Stimulated activated effector memory CD8-positive, alpha-beta T cell treated with anti-CD3 and anti-CD28 coated beads, Interleukin-12 subunit alpha, Interleukin-12 subunit beta, amount 100 ng/mL, for 72 hours (primary cell): ENCODE measurements at regions not wholly inside any gene's neighbourhood (a gene's known extent, or its start where the extent isn't known, plus 50 kb on each side); places are given as distances from the start of the nearest gene placed in this dataset.
A peak's percentile ranks its signal among the peaks of the same experiment; 100 is the strongest.
"Not testable (repeated sequence)": the region's sequence is repeated elsewhere in the genome, so short reads cannot be mapped to it uniquely, and the experiment has no call there.

Experiments
- ATAC-seq: fragments of 150-1000 bp; cut with Tn5 transposase; 2 replicates; pipeline ENCODE4 v1.10.0; 2021
- DNase-seq, 2 donors: peaks; one replicate each; pipeline ENCODE4 v3.0.0; 2021 to 2022; ENCODE audit warnings: low spot score in 2 of 2
- H3K27ac Mint-ChIP-seq: one replicate; pipeline ENCODE4 v1.8.0; 2022; ENCODE audit warnings: mild to moderate bottlenecking, mixed read lengths
- H3K36me3 Mint-ChIP-seq: one replicate; pipeline ENCODE4 v1.8.0; 2022; ENCODE audit warnings: mild to moderate bottlenecking, mixed read lengths
- H3K4me1 Mint-ChIP-seq: one replicate; pipeline ENCODE4 v1.8.0; 2022; ENCODE audit warnings: mixed read lengths
- H3K4me3 Mint-ChIP-seq: one replicate; pipeline ENCODE4 v1.8.0; 2022; ENCODE audit warnings: mild to moderate bottlenecking, mixed read lengths
- H3K9me3 Mint-ChIP-seq: one replicate; pipeline ENCODE4 v1.8.0; 2022; ENCODE audit warnings: mixed read lengths

DNA sequence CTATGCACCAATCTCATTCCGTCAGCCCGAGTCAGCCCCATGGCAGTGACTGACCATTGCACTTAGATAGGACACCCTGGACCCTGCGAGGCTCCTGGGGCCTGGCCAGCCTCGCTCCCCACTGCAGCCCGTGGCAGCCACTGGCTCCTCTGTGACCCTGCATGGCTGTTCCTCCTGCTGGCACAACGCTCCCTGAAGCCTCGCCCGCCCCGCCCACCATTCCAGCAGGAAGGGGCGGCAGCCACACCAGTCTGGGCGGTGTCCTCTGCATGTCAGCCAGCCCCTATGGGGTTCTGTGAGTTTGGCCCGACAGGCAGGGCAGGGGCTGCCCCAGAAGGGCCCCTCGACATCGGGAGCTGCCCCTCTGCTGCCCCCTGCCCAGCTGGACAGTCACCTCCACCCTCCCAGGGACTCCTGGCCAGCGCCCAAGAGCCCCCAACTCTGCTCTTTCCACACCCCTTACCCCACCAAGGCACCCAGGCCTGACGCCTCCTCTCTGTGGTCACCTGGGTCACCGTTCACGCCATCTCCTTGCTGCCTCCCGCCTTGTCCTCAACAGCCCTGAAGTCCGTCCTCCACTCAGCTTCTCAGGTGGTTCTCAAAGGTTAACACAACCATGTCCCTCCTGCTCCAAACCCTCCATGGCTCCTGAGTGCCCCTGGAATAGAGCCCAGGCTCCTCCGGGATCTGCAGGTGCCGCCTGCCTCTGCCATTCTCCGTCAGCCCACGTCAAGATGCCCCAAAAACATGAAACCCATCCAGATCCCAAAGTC, 103.5 kb downstream of the MICALL2 start:
- H3K9me3 Mint-ChIP-seq, result no peaks in the 10 kb centered on the region
- ATAC-seq, result no peak
- H3K36me3 Mint-ChIP-seq, result no peaks in the 10 kb centered on the region

DNA sequence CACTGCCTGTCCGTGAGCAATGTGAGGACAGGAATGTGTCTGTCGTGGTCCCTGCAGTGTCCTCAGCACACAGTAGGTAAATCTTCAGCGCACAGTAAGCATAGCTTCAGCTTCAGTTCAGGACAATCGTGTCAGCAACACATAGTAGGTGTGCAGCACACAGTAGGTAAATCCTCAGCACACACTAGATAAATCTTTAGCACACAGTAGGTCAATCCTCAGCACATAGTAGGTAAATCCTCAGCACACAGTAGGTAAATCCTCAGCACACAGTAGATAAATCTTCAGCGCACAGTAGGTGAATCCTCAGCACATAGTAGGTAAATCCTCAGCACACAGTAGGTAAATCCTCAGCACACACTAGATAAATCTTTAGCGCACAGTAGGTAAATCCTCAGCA, 102.4 kb downstream of the MICALL2 start:
- not testable (repeated sequence) for H3K4me1 Mint-ChIP-seq, H3K36me3 Mint-ChIP-seq, ATAC-seq, H3K9me3 Mint-ChIP-seq, H3K27ac Mint-ChIP-seq, DNase-seq, H3K4me3 Mint-ChIP-seq

More for the DNA sequence above, 103.5 kb downstream of the MICALL2 start:
- Mint-ChIP-seq H3K4me1 (no peaks in the 10 kb centered on the region), H3K27ac (no peak overlapping the region), H3K4me3 (no peak overlapping the region)
- DNase-seq, result no peak

DNA sequence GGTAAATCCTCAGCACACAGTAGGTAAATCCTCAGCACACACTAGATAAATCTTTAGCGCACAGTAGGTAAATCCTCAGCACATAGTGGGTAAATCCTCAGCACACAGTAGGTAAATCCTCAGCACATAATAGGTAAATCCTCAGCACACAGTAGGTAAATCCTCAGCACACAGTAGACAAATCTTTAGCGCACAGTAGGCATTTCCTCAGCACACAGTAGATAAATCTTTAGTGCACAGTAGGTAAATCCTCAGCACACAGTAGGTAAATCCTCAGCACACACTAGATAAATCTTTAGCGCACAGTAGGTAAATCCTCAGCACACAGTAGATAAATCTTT, 102.0 kb downstream of the MICALL2 start:
- H3K4me1 Mint-ChIP-seq, H3K36me3 Mint-ChIP-seq, H3K9me3 Mint-ChIP-seq, H3K4me3 Mint-ChIP-seq, DNase-seq, H3K27ac Mint-ChIP-seq, ATAC-seq: not testable (repeated sequence)

DNA sequence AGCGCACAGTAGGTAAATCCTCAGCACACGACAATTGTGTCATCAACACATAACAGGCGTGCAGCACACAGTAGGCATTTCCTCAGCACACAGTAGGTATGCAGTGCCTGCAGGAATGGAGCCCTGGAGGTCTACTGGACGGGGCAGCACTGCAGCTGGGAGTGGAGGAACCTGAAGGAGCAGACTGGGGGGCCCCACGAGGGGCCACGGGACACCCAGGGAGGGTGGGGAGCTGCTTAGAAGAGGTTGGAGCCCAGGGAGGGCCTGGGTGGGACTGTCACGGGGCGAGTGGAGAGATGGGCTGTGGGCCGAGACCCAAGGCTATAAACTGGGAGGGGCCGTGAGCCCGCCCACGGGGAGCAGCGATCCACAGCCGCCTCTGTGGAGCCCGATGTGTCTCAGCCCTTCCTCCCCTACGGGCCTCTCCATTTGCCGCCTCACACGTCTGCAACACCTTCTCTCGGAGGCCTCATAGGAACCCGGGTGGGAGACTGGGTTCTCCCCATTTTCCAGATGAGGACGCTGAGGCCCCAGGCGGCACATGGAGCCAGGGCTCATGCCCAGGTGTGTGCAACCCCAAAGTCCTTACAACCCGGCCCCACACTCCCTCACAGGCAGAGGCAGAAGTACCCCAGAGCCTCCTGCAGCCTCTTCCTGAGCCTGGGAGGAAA, 101.5 kb downstream of the MICALL2 start:
- Mint-ChIP-seq H3K27ac (no peak overlapping the region), H3K9me3 (no peaks in the 10 kb centered on the region), H3K4me1 (no peaks in the 10 kb centered on the region), H3K36me3 (no peaks in the 10 kb centered on the region), H3K4me3 (no peak overlapping the region)
- peak; percentile 60 for ATAC-seq
- DNase-seq, result peak in 1 of 2 donors; percentile 53

DNA sequence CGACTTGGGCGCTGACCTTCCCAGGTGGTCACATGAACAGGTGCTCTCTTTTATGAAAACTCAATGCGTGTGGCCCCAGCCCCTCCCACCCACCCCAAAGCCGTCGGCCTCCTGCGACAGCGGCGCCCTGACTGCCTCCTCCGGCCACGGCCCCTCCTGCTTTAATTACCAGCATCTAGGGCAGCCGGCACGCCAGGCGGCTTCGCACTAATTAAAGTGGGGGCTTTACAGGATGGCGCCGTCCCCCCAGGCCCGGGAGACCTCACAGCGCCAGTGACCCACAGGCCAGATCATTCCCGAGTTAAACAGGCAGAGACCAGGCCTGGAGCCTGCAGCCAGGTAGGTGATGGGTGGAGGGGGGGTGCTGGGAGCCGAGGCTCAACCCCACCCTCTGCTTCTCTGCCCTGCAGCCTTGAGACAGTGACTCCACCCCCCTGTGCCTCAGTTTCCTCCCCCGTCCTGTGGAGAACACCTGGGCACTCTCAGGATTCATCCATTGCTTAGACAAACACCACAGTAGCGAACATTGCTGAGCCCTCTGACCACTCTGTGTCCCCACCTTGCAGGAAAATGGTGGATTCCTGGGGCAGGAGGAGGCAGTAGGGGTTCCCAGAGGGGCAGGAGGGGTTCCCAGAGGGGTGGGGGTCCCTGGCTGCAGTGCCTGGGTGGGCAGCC, 100.8 kb downstream of the MICALL2 start:
- Mint-ChIP-seq H3K4me3 (no peak overlapping the region), H3K36me3 (no peaks in the 10 kb centered on the region), H3K4me1 (no peaks in the 10 kb centered on the region), H3K9me3 (no peaks in the 10 kb centered on the region), H3K27ac (no peak overlapping the region)
- DNase-seq (no peak), ATAC-seq (no peak)

DNA sequence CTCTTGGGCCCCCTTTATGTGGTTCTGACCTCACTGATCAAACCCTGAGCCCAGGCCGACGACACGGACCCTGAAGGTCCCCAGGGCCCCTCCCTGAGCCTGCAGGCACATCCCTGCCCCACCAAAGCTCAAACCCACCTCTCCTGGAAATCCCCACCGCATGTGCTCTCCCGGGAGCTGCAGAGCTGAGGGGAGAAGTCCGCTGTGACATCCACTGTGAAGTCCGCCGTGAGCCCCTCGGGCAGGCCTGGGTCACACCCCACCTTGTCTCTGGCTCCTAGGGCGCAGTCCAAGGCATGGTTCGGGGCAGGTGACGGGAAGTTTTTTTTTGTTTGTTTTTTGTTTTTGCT, 100.2 kb downstream of the MICALL2 start:
- no peaks in the 10 kb centered on the region for H3K36me3 Mint-ChIP-seq
- H3K4me3 Mint-ChIP-seq, result no peak overlapping the region
- no peaks in the 10 kb centered on the region for H3K4me1 Mint-ChIP-seq
- no peak overlapping the region for H3K27ac Mint-ChIP-seq
- no peaks in the 10 kb centered on the region for H3K9me3 Mint-ChIP-seq
- ATAC-seq, result no peak
- DNase-seq, result no peak

DNA sequence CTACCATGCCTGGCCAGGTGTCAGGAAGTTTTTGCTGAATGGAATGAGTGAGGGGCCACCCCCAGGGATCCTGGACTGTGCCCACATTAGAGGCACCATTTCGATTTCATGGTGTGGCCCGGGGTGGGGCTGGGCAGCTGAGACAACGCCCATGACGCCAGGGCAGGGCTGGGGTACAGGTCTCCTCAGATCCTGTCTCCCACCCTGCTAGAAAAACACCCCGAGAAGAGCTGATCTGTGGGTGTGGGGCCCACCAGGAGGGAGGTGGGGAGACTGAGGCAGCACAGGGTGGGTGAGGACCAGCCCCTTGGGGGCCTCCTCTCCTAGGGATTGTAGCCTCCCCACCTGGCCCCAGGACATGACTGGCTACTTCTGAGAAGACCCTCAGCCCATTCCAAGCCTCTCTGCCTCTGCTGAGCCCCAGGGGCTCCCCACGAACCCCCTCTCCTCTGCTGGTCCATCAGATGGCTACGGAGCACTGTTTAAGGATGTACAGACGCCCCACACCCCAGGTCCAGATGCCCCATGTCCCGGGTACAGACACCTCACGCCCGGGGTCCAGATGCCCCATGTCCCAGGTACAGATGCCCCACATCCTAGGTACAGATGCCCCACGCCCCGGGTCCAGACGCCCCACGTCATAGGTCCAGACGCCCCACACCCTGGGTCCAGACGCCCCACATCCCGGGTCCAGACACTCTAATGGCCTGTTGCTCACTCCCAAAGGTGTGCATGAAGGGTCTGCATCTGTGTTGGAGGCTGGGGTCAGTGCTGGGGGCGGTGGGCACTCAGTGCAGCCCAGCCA, 99.4 kb downstream of the MICALL2 start:
- Mint-ChIP-seq H3K36me3 (no peaks in the 10 kb centered on the region), H3K9me3 (no peaks in the 10 kb centered on the region)
- ATAC-seq, result no peak

DNA sequence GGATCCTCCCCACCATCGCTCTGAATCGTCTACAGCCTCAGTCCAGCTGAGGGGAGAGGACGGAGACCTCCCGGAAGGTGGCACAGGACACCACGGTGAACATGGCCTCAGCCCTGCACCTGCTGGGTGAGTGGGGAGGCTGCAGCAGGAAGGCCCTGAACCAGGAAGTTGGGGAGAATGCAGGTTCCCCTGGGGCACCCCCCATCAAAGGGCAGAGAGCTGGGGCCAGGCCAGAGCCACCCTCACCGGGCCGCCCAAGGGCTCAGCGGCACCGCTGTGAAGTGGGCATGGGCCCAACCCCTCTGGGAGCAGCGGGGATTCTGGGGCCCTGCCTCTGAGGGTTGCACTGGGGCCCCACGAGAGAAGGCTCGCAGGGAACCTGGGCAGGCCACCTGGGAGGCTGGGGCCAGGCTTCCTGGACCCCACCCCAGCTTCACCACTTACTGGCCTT, 98.7 kb downstream of the MICALL2 start:
- H3K9me3 Mint-ChIP-seq, result no peaks in the 10 kb centered on the region
- DNase-seq (no peak), ATAC-seq (no peak)
- no peak overlapping the region for H3K27ac Mint-ChIP-seq
- no peaks in the 10 kb centered on the region for H3K36me3 Mint-ChIP-seq
- no peaks in the 10 kb centered on the region for H3K4me1 Mint-ChIP-seq
- H3K4me3 Mint-ChIP-seq, result no peak overlapping the region

More for the DNA sequence above, 99.4 kb downstream of the MICALL2 start:
- H3K27ac Mint-ChIP-seq, result no peak overlapping the region
- no peak for DNase-seq
- H3K4me1 Mint-ChIP-seq, result no peaks in the 10 kb centered on the region
- no peak overlapping the region for H3K4me3 Mint-ChIP-seq

DNA sequence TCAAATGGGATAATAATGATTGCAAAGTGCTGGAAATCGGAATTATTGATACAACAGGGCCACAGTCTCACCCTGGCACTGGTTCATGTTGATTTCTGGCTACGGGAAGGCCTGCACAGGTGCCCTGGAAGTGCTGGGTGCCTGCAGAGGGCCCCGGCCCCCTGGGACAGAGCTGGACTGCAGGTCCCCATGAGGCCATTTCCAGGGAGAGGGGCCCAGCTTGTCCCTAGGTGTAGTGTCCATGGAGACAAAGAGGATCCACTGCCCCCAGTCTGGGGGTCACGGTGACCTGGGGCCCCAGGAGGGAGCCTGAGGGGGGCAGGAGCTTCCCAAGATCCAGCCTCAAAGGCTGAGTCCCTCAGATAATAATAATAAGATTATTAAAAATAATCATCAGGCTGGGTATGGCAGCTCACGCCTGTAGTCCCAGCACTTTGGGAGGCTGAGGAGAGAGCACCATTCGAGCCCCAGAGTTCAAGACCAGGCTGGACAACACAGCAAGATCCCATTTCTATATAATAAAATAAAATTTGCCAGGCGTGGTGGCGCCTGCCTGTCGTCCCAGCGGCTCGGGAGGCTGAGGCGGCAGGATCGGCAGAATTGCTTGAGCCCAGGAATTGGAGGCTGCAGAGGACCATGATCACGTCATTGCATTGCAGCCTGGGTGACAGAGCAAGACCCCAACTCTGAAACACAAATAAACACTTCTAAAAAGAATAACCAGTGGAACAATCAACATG, 98.1 kb downstream of the MICALL2 start:
- H3K27ac Mint-ChIP-seq, result no peak overlapping the region
- no peaks in the 10 kb centered on the region for H3K9me3 Mint-ChIP-seq
- no peaks in the 10 kb centered on the region for H3K36me3 Mint-ChIP-seq
- no peaks in the 10 kb centered on the region for H3K4me1 Mint-ChIP-seq
- no peak for ATAC-seq
- no peak overlapping the region for H3K4me3 Mint-ChIP-seq
- no peak for DNase-seq

DNA sequence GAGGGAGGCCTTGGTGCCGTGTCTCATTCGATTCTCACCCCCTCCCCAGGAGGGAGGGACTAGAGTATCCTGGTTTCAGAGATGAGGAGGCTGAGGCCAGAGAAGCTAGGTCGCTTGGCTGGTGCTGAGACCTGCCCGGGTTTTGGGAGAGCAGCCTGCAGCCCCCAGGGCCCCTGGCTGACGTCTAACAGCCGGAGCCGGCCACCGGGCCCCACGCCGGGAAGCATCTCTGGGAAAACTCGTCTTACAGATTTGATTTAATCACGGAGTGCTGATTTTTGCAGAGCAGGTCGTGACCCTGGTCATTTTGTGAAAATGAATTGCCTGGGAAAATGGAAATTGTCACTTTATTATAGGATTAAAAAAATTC, 97.5 kb downstream of the MICALL2 start:
- Mint-ChIP-seq H3K36me3 (no peaks in the 10 kb centered on the region), H3K4me3 (no peak overlapping the region), H3K4me1 (no peaks in the 10 kb centered on the region), H3K27ac (no peak overlapping the region), H3K9me3 (no peaks in the 10 kb centered on the region)
- DNase-seq, result no peak
- ATAC-seq, result no peak

DNA sequence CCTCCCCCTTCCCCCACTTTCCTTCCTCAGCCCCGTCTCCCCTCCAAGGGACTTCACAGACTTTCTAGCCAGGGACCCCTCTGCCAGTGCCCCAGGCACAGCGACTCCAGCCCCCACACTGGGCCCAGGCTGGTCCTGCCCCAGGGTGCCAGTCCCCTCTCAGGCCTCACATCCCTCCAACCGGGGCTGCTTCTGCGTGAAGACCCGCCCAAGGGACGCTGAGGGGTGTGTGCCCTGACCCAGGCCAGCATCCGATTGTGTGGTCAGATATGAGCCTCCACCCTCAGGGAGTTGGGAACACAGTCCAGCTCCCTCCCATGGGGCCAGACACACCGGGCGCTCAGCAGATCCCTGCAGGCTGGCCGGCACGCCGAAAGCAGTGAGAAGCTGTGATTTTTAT, 97.0 kb downstream of the MICALL2 start:
- Mint-ChIP-seq H3K27ac (no peak overlapping the region), H3K9me3 (no peaks in the 10 kb centered on the region), H3K4me1 (no peaks in the 10 kb centered on the region), H3K36me3 (no peaks in the 10 kb centered on the region), H3K4me3 (no peak overlapping the region)
- DNase-seq, result no peak
- ATAC-seq, result no peak

DNA sequence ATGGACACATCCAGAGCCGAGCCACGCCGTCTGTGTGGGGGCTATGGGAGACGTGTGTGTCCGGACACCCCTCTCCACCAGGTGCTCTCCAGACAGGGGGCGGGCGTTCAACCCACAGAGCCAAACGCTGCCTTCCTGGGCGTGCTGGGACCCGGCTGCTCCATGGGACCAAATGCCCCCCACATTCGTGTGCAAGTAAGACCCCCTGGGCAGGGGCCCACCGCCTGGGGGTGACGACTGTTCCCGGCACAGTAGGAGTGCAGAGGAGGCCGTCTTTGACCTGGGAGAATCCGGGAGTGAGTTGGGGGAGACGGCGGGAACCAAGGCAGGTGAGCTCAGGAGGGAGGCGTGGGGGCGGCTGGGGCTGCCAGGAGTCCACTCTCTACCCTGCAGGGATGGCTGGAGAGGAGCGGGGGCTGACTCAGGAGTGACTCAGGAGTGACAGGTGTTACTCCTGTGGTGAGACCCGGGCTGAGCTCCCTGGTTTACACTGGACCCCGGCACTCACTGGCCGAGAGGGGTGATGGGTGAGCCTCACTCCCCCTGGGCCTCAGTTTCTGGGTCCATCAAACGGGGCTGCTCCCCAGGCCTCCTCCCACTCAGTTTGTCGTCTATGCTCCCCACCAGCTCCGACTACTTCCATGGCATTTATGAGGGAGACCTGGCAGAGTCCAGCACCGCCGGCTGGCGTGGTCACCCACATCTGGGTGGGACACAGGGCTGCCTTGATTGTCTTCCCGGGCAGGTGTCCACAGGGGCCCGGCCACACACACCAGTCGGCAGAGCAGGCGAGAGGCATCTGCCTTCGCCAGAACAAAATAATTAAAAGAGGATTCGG, 95.0 kb downstream of the MICALL2 start:
- H3K9me3 Mint-ChIP-seq, result no peaks in the 10 kb centered on the region
- no peak overlapping the region for H3K4me3 Mint-ChIP-seq
- no peak for DNase-seq
- no peak overlapping the region for H3K27ac Mint-ChIP-seq
- H3K36me3 Mint-ChIP-seq, result no peaks in the 10 kb centered on the region
- peaks cover 4% of the 10 kb centered on the region for H3K4me1 Mint-ChIP-seq
- ATAC-seq, result no peak

DNA sequence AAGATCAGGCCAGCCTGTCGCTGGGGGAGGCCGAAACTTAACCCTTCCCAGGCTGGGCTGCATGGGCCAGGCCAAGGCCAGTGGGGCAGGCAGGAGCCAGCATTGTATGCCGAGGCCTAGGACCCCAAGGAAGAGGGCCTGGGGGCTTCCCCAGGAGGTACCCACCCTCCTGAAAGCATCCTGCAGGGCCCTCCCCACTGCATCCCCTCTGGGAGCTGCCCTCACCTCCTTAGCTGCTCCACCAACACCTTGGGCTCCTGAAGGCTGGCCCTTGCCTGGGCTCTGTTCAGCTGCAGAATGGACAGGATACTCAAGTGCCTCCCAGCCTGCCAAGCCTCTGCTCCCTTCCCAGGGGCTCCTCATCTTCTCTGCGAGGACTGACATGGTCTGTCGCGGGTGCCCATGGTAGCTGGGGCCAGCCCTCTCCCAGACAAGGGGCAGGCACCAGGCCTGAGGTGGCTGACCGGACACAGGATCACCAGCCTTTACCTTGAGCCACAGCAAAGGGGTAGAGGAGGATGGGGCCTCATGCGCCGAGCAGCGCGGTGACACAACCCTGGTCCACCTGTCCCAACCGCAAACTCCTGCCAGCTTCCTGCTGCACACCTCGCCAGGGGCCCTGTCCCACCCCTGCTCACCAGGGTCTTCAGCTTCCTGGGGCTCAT, 94.2 kb downstream of the MICALL2 start:
- Mint-ChIP-seq H3K4me1 (peaks cover 4% of the 10 kb centered on the region), H3K4me3 (no peak overlapping the region), H3K36me3 (no peaks in the 10 kb centered on the region), H3K27ac (no peak overlapping the region), H3K9me3 (no peaks in the 10 kb centered on the region)
- ATAC-seq (no peak), DNase-seq (no peak)

DNA sequence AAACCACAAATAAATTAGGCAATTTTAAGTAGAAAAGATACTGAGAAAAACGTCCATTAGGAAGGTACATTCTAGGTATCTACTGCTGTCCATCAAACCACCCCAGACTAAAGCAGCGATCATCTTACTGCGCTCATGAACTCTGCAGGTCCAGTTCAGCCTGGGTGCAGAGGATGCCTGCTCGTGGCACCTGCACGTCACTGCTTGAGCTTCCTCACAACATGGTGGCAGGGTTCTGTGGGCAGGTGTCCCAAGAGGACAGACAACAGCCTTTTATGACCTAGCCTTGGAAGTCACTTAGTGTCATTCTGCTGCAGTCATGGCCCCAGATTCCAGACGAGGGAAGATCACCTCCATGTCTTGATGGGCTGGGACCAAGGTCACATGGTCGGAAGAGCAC, 93.4 kb downstream of the MICALL2 start:
- H3K9me3 Mint-ChIP-seq, result no peaks in the 10 kb centered on the region
- H3K4me1 Mint-ChIP-seq, result peaks cover 4% of the 10 kb centered on the region
- no peaks in the 10 kb centered on the region for H3K36me3 Mint-ChIP-seq
- no peak for ATAC-seq
- no peak overlapping the region for H3K27ac Mint-ChIP-seq
- H3K4me3 Mint-ChIP-seq, result no peak overlapping the region
- no peak for DNase-seq
